B cell (primary cell): ENCODE measurements at regions not wholly inside any gene's neighbourhood (a gene's known extent, or its start where the extent isn't known, plus 50 kb on each side); places are given as distances from the start of the nearest gene placed in this dataset.

Experiments used
- EZH2 ChIP-seq: IDR thresholded peaks from 2 replicates; pipeline ENCODE4 v1.6.1; 2012; ENCODE audit warnings: borderline replicate concordance, low read depth, mild to moderate bottlenecking, moderate library complexity, low read length; ENCODE audit not compliant: insufficient read depth, poor library complexity, severe bottlenecking
- TF ChIP-seq, protein P1 (sequence below): fragments of 200-600 bp; IDR thresholded peaks from one replicate; pipeline ENCODE4 v1.8.0; 2022; ENCODE audit warnings: antibody characterized with exemption, mild to moderate bottlenecking

DNA sequence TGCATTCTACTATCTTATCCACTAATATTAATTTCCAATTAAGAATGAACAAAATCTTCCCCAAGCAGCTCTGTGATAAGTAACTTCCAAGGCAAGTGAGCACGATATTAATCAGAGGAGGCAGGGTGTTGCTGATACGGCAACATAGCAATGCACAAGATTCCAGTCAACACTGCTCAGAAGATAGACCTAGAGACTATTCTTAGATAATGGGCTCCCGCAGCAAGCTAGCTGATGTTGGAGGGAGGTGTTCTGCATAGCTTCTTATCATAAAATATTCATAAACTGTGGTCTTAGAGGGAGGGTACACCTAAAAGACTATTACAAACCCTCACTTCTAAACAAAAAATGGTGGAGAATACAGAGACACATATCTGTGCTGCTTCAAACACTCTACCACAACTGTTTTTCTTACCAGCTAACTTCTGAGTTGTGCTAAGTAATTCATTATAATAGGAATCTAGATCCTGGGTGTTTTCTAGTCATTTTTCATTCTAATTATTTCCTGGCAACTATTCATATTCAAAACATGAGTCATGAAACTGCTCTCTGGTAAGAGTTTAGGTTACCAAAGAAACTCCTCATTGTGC, 382.0 kb upstream of the SOX14 start:
- TF ChIP-seq, protein P1, sequence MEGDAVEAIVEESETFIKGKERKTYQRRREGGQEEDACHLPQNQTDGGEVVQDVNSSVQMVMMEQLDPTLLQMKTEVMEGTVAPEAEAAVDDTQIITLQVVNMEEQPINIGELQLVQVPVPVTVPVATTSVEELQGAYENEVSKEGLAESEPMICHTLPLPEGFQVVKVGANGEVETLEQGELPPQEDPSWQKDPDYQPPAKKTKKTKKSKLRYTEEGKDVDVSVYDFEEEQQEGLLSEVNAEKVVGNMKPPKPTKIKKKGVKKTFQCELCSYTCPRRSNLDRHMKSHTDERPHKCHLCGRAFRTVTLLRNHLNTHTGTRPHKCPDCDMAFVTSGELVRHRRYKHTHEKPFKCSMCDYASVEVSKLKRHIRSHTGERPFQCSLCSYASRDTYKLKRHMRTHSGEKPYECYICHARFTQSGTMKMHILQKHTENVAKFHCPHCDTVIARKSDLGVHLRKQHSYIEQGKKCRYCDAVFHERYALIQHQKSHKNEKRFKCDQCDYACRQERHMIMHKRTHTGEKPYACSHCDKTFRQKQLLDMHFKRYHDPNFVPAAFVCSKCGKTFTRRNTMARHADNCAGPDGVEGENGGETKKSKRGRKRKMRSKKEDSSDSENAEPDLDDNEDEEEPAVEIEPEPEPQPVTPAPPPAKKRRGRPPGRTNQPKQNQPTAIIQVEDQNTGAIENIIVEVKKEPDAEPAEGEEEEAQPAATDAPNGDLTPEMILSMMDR, result no peak
- TF ChIP-seq EZH2, result no peak
